Liver (tissue), 8 donors: ENCODE measurements at regions not wholly inside any gene's neighbourhood (a gene's known extent, or its start where the extent isn't known, plus 50 kb on each side); places are given as distances from the start of the nearest gene placed in this dataset.

Experiments
- DNase-seq: peaks from one replicate; pipeline ENCODE4 v3.0.0-alpha.2; 2017; ENCODE audit warnings: low spot score
- H3K27ac ChIP-seq, 2 donors: one replicate each; pipeline ENCODE4 v1.7.0; 2013; ENCODE audit warnings: inconsistent platforms in 2 of 2, low read length in 2 of 2, control low read depth in 1 of 2, low read depth in 1 of 2, mild to moderate bottlenecking in 1 of 2
- H3K27me3 ChIP-seq, 4 donors: one replicate each; pipeline versions ENCODE4 v1.6.1 to v1.7.0; 2013; ENCODE audit warnings: low read length in 3 of 4, inconsistent platforms in 1 of 4, mild to moderate bottlenecking in 1 of 4, moderate library complexity in 1 of 4; ENCODE audit not compliant: control insufficient read depth in 4 of 4, insufficient read depth in 4 of 4
- H3K36me3 ChIP-seq, 4 donors: one replicate each; pipeline versions ENCODE4 v1.6.1 to v1.7.0; 2013; ENCODE audit warnings: low read length in 3 of 4, mild to moderate bottlenecking in 3 of 4, low read depth in 1 of 4, moderate library complexity in 1 of 4; ENCODE audit not compliant: control insufficient read depth in 4 of 4, insufficient read depth in 3 of 4
- H3K4me1 ChIP-seq, 4 donors: one replicate each; pipeline versions ENCODE4 v1.6.1 to v1.7.0; 2013; ENCODE audit warnings: low read length in 3 of 4, mild to moderate bottlenecking in 3 of 4, moderate library complexity in 1 of 4; ENCODE audit not compliant: control insufficient read depth in 4 of 4, insufficient read depth in 4 of 4
- H3K4me3 ChIP-seq, 3 donors: one replicate each; pipeline versions ENCODE4 v1.6.1 to v1.7.0; 2013; ENCODE audit warnings: low read length in 3 of 3, control low read depth in 1 of 3, low read depth in 1 of 3, mild to moderate bottlenecking in 1 of 3
- H3K9ac ChIP-seq, 2 donors: one replicate each; pipeline ENCODE4 v1.7.0; 2013; ENCODE audit warnings: low read length in 2 of 2, mild to moderate bottlenecking in 2 of 2, moderate library complexity in 2 of 2, control low read depth in 1 of 2, low read depth in 1 of 2
- H3K9me3 ChIP-seq, 4 donors: one replicate each; pipeline versions ENCODE4 v1.6.1 to v1.7.0; 2013; ENCODE audit warnings: low read length in 3 of 4; ENCODE audit not compliant: control insufficient read depth in 4 of 4
- CTCF ChIP-seq: fragments of 150-350 bp; IDR thresholded peaks from 2 replicates; pipeline ENCODE4 v1.5.1; 2017; ENCODE audit warnings: improper control_type of control experiment, low read depth, low read length; ENCODE audit not compliant: missing input control
- EGR1 ChIP-seq, 2 donors: IDR thresholded peaks; 2 replicates each; pipeline ENCODE4 v1.6.1; 2016 to 2018; ENCODE audit warnings: antibody characterized with exemption in 2 of 2, low read depth in 2 of 2
- FOXA1 ChIP-seq: IDR thresholded peaks from 2 replicates; pipeline ENCODE4 v1.6.1; 2016; ENCODE audit warnings: antibody characterized with exemption
- FOXA2 ChIP-seq: IDR thresholded peaks from 2 replicates; pipeline ENCODE4 v1.6.1; 2016; ENCODE audit warnings: antibody characterized with exemption
- GABPA ChIP-seq, 2 donors: IDR thresholded peaks in 1 of 2; conservative IDR thresholded peaks in 1 of 2; 2 replicates each; pipeline ENCODE4 v1.6.1; 2016; ENCODE audit warnings: antibody characterized with exemption in 2 of 2, mild to moderate bottlenecking in 1 of 2, moderate library complexity in 1 of 2
- HNF4A ChIP-seq, 2 donors: conservative IDR thresholded peaks; 2 replicates each; pipeline ENCODE4 v1.6.1; 2016; ENCODE audit warnings: antibody characterized with exemption in 2 of 2, mild to moderate bottlenecking in 2 of 2
- HNF4G ChIP-seq: IDR thresholded peaks from 2 replicates; pipeline ENCODE4 v1.6.1; 2016; ENCODE audit warnings: antibody characterized with exemption
- JUND ChIP-seq, 2 donors: IDR thresholded peaks; 2 replicates each; pipeline ENCODE4 v1.6.1; 2016; ENCODE audit warnings: antibody characterized with exemption in 2 of 2
- MAX ChIP-seq: IDR thresholded peaks from 2 replicates; pipeline ENCODE4 v1.6.1; 2016; ENCODE audit warnings: antibody characterized with exemption
- NR2F2 ChIP-seq: IDR thresholded peaks from 2 replicates; pipeline ENCODE4 v1.6.1; 2016; ENCODE audit warnings: antibody characterized with exemption
- RAD21 ChIP-seq, 2 donors: IDR thresholded peaks; 2 replicates each; pipeline ENCODE4 v1.6.1; 2016; ENCODE audit warnings: antibody characterized with exemption in 2 of 2, mild to moderate bottlenecking in 2 of 2
- RXRA ChIP-seq, 2 donors: IDR thresholded peaks; 2 replicates each; pipeline ENCODE4 v1.6.1; 2017 to 2018; ENCODE audit warnings: antibody characterized with exemption in 2 of 2, mild to moderate bottlenecking in 1 of 2
- TAF1 ChIP-seq: conservative IDR thresholded peaks from 2 replicates; pipeline ENCODE4 v1.6.1; 2016; ENCODE audit warnings: antibody characterized with exemption, mild to moderate bottlenecking
- YY1 ChIP-seq: IDR thresholded peaks from 2 replicates; pipeline ENCODE4 v1.6.1; 2016; ENCODE audit warnings: antibody characterized with exemption, mild to moderate bottlenecking
- WGBS: extraction: QIAGEN DNeasy Blood & Tissue Kit; methylation state at CpG from one replicate; pipeline ENCODE4 v1.1.7; 2013; 5-methylcytosine and 5-hydroxymethylcytosine counted together
- TF ChIP-seq, protein P1 (sequence below): IDR thresholded peaks from 2 replicates; pipeline ENCODE4 v1.6.1; 2016; ENCODE audit warnings: antibody characterized with exemption
- TF ChIP-seq, protein P2 (sequence below): IDR thresholded peaks from 2 replicates; pipeline ENCODE4 v1.6.1; 2016; ENCODE audit warnings: antibody characterized with exemption
- TF ChIP-seq, protein P3 (sequence below): IDR thresholded peaks from 2 replicates; pipeline ENCODE4 v1.6.1; 2016; ENCODE audit warnings: antibody characterized with exemption, mild to moderate bottlenecking
- donor health status: healthy.
- donor health status: healthy.
- donor health status: healthy.
- donor health status: healthy.
- donor health status: healthy.

GRCh38 chr7:88597941-88598425 lies 161.5 kb upstream of the ZNF804B start:
- Histone ChIP-seq H3K9me3 (no peaks in the 10 kb centered on the region), H3K27ac (no peak overlapping the region), H3K4me3 (no peak overlapping the region), H3K4me1 (no peaks in the 10 kb centered on the region), H3K36me3 (no peaks in the 10 kb centered on the region), H3K9ac (no peak overlapping the region), H3K27me3 (peaks cover 0 to 3% (median 0%) of the 10 kb centered on the region in 4 donors)
- WGBS: 50% methylated on average over 2 of the region's 2 CpGs
- no peak for DNase-seq
- TF ChIP-seq CTCF (no peak), YY1 (no peak), RAD21 (IDR thresholded peaks at IDR 0.05) (no peak), RXRA (IDR thresholded peaks at IDR 0.05) (no peak), GABPA (IDR thresholded peaks at IDR 0.05 in 1 of 2, conservative IDR thresholded peaks at IDR 0.05 in 1 of 2) (no peak), NR2F2 (no peak), FOXA1 (no peak), HNF4G (no peak)
- TF ChIP-seq, protein P1, sequence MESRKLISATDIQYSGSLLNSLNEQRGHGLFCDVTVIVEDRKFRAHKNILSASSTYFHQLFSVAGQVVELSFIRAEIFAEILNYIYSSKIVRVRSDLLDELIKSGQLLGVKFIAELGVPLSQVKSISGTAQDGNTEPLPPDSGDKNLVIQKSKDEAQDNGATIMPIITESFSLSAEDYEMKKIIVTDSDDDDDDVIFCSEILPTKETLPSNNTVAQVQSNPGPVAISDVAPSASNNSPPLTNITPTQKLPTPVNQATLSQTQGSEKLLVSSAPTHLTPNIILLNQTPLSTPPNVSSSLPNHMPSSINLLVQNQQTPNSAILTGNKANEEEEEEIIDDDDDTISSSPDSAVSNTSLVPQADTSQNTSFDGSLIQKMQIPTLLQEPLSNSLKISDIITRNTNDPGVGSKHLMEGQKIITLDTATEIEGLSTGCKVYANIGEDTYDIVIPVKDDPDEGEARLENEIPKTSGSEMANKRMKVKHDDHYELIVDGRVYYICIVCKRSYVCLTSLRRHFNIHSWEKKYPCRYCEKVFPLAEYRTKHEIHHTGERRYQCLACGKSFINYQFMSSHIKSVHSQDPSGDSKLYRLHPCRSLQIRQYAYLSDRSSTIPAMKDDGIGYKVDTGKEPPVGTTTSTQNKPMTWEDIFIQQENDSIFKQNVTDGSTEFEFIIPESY: no peak
- TF ChIP-seq, protein P2, sequence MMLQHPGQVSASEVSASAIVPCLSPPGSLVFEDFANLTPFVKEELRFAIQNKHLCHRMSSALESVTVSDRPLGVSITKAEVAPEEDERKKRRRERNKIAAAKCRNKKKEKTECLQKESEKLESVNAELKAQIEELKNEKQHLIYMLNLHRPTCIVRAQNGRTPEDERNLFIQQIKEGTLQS: no peak
- TF ChIP-seq, protein P3, sequence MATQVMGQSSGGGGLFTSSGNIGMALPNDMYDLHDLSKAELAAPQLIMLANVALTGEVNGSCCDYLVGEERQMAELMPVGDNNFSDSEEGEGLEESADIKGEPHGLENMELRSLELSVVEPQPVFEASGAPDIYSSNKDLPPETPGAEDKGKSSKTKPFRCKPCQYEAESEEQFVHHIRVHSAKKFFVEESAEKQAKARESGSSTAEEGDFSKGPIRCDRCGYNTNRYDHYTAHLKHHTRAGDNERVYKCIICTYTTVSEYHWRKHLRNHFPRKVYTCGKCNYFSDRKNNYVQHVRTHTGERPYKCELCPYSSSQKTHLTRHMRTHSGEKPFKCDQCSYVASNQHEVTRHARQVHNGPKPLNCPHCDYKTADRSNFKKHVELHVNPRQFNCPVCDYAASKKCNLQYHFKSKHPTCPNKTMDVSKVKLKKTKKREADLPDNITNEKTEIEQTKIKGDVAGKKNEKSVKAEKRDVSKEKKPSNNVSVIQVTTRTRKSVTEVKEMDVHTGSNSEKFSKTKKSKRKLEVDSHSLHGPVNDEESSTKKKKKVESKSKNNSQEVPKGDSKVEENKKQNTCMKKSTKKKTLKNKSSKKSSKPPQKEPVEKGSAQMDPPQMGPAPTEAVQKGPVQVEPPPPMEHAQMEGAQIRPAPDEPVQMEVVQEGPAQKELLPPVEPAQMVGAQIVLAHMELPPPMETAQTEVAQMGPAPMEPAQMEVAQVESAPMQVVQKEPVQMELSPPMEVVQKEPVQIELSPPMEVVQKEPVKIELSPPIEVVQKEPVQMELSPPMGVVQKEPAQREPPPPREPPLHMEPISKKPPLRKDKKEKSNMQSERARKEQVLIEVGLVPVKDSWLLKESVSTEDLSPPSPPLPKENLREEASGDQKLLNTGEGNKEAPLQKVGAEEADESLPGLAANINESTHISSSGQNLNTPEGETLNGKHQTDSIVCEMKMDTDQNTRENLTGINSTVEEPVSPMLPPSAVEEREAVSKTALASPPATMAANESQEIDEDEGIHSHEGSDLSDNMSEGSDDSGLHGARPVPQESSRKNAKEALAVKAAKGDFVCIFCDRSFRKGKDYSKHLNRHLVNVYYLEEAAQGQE: no peak

DNA sequence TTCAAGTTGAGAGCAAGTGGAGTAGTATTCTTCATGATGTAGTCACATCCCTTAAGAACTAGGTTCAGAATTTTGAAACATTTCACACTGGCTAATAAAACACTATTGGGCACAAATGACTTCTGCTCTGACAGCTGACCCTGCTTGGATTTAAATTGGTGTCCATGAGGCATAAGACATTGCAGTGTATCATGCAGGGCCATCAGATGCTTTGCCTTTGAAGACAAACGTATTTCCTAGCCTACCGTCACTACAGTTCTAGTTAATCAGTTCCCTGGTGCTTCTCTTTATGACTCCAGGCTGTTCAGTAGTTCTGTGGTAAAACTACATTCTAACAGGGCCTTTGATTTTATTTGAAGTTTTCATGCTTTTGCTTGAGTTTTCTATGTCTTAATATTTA lies 168.5 kb upstream of the ZNF804B start:
- Histone ChIP-seq H3K9ac (no peak overlapping the region), H3K27me3 (peaks cover 0 to 3% (median 0%) of the 10 kb centered on the region in 4 donors), H3K9me3 (no peaks in the 10 kb centered on the region), H3K4me1 (no peaks in the 10 kb centered on the region), H3K36me3 (no peaks in the 10 kb centered on the region), H3K4me3 (no peak overlapping the region), H3K27ac (no peak overlapping the region)
- WGBS: 64% methylated on average over 2 of the region's 2 CpGs
- no peak for DNase-seq
- TF ChIP-seq HNF4A (conservative IDR thresholded peaks at IDR 0.05) (no peak), TAF1 (no peak), YY1 (no peak), JUND (IDR thresholded peaks at IDR 0.05) (no peak), MAX (no peak), RAD21 (IDR thresholded peaks at IDR 0.05) (no peak), FOXA2 (no peak), EGR1 (IDR thresholded peaks at IDR 0.05; ENCODE audit: low read depth in 2 of 2) (no peak)
- TF ChIP-seq, protein P1: no peak
- TF ChIP-seq, protein P2: no peak
- TF ChIP-seq, protein P3: no peak
